ENCODE measurements at regions not wholly inside any gene's neighbourhood (a gene's known extent, or its start where the extent isn't known, plus 50 kb on each side); places are given as distances from the start of the nearest gene placed in this dataset.

DNA sequence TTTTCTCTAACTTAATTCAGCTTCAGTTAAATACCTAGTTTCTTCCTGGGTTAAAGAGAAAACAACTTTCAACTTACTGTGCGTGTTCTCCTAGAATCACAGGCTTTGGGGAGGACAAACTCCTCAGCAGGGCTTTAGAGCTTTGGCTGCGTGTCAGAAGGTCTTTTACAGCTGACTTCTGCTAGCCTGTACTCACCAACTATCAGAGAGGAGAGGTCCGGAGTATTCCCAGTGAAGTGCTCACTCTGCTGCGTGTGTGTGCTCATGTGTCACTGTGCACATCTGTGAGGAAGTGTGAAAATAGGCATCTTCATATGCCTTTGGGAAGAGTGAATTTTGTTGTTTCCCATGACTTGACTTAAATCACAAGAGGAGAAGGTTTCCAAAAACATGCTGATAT is 423.2 kb upstream of the SGCD start:
- TF ChIP-seq CTCF (IDR thresholded peaks at IDR 0.05; ENCODE audit: insufficient read depth, low read depth, low read length) (no peak), EZH2 (IDR thresholded peaks at IDR 0.05; ENCODE audit: insufficient read depth, low read length) (no peak)

All from astrocyte (in vitro differentiated cells and primary cell).